Frontal cortex (tissue), 3 donors: ENCODE measurements at regions not wholly inside any gene's neighbourhood (a gene's known extent, or its start where the extent isn't known, plus 50 kb on each side); places are given as distances from the start of the nearest gene placed in this dataset.

Source experiments
- DNase-seq, 2 donors: peaks; one replicate each; pipeline ENCODE4 v3.0.0; 2012; ENCODE audit warnings: low spot score in 2 of 2
- FAIRE-seq: peaks from 2 replicates; lab custom pipeline; 2012; peaks lifted over from hg19 to GRCh38; lab: Jason Lieb, UNC
- donor health status: control.
- donor health status: control.
- donor health status: control.

DNA sequence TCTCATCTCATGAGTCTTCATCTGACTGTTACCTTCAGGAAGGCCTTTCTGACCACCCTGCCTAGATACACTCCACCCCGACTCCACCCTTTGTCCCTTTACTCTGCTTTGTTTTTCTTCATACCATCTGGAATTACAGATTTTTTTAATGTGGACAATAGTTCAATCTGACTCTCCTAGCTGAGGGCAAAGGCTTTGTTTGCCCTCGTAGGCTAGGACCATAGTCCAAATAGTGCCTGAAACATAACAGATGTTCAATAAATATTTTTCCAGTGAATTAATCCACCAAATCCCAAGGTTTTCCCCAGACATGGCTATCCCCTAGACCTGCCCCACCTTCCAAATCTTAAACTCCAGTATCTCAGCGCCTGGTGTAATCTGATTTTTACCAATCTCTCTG lies 176.5 kb upstream of the GJB5 start:
- DNase-seq (no peak), FAIRE-seq (no peak)

DNA sequence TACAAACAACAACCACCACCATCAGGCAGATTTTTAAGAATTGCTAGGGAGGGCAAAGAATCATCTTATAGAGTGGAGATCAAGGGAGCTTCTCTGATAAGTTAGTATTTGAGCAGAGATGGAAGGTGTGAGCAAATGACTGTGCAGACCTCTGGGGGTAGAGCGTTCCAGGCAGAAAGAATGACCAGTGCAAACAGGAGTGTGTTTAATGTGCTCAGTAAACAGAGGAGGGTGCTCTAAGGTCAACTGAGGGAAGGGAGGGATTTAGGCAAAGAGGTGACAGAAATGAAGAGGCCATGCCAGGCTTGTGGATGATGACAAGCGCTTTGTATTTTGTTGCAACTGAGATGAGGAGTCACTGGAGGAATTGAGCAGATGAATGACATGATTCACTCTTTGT lies 172.5 kb upstream of the GJB5 start:
- no peak for FAIRE-seq
- no peak for DNase-seq

DNA sequence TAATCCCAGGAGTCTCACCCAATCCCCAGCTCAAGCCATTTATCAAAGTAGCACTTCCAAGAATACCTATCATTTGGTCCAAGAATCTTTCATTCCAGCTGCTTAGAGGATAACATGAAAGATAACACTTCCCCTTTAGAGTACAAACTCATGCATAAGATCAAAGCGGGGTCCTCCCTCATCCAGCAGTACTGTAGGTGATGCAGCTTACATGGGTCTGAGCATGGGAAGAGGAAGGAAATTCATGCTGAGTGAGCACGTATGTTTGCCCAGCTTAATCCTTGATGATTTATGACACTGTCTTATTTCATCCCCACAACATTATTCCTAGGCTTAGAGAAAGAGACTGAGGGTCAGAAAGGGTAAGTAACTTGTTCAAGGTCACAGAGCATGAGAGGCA lies 167.1 kb upstream of the GJB5 start:
- FAIRE-seq (no peak), DNase-seq (no peak)

DNA sequence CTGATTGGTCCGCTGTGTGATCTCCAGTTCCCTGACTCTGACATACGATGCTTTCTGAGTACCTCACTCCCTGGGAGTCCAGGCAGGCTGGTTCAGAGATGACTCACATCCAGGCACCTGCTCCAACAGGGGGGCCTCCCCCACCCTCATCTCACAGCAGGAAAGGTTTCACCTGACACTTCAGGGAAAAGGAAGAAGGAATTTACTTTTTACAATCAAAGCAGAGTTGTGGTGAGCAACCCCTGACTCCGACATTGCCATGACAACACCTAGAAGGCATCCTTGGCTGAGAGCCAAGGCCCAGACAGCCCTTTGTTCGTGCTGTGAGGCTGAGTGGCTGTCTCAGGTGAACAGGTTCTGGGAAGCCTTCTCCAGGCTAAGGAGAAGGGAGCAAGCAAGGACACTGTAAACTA lies 164.6 kb upstream of the GJB5 start:
- DNase-seq (no peak), FAIRE-seq (no peak)

DNA sequence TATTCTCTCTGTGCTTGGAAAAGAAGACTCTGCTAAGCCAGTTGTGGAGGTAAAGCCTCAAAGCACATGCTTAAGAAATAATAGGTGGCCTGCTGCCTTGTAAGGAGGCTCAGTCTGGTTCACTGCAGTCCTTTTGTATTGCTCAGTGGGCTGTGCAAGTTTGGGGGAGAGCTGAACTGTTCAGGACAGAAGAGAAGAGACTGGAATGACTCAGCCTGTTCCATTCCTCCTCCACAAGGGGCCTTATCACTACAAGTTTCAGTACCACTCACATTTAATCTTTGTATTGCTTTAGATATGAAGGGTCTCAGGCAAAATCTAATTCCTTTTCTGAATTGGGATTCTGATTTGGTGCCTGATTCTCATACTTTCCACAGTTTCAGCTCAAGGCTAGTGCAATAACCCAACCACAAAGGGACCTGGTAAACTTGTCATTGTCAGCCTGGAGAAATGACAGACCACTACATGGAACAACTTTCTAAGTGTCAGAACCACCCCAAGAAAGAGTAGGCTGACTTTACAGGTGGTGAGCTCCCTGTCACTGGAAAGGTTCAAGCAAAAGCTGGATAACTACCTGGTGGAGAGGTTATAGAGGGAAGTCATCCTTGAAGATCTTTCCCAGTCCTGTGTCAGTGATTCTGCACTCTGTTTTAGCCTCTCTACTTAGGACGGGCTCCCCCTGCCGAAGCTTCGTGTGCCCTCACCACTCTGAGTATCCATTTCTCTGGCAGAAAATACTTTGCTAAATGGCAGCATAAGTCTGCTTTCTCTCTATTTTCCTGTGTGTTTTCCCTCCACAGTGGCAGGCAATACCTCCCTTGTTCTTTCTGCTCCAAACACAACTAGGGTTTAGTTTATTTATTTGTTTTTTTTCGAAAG lies 162.9 kb upstream of the GJB5 start:
- FAIRE-seq (no peak), DNase-seq (no peak)

DNA sequence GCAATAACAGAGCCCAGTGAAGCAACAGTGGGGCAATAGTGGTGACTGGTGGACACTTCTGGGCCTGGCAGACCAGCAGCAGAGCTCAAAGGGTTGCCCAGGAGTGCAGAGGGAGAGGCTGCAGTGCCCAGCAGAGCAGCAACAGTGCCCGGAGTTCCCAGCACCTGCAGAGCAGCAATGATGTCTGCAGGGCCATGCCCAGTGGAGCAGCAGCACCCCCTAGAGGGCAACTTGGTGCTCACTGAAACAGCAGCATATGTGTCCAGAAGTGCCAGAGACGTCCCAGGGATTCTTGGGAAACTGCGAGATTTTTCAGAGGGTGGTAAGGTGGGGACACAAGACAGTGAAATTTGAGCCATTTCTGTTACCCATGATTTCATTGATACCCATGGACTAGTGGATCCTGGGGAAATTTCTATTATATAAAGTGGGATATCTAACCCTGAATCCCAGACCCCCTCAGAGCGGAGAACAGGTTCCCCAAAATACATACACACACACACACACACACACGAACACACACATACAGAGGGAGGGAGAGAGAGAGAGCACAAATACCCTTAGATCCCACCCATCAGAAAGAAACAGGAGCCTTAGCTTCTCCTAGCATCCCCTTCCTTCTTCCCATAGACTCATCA lies 156.9 kb upstream of the GJB5 start:
- FAIRE-seq = no peak
- DNase-seq = peak; percentile 12 to 68

DNA sequence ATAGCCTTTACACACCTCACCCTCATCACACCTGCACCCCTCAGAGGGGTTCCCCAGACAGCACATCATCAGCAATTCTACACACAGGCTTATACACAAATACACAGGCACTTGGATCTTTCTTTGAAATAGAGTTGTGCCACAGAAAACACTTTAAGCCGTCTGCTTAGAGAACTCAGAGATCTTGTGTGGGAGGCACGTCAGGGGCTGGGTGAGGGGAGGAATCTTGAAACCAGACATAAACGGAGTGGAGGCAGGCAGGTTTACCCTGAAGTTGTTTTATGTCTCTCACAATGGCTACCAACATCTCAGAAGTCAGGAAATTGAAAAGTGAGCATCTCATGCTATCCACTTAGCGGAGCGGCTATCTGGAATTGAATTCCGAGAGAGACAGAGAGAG lies 151.9 kb upstream of the GJB5 start:
- FAIRE-seq = no peak
- no peak for DNase-seq

DNA sequence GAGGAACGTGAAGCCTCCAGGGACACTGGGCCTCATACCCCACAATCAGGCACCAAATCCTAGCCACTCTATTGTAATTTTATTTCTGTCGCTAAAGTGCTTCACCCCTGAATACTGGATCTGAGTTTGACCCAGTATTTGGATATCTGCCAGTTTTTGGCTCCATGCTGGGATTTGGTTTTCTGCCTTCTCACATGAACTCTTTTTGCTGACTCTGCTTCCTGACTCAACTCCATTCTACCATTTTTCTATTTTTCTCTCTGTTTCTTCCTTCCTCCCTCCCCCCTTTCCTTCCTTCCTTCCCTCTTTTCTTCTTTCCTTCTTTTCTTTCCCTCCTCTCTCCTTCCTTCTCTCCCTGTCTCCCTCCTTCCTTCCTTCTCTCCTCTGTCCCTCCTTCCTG lies 151.3 kb upstream of the GJB5 start:
- no peak for FAIRE-seq
- DNase-seq = no peak

DNA sequence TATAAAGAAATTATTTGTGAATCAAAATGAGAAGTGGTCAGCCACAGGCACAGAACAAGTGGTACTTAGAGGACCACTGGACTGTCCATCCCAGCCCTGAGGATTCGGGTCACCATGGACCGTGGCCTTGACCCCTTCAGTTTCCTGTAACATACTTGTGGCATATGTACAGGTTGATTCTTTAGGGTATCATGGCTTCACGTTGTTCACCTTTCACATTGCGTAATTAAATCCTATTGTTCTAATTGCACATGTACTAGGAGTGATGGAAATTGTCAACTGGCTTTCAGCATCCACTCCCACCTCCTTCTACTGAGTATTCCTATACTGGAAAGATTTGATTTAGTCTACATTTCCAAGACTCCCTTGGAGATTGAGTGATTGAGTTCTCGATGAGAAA lies 148.3 kb upstream of the GJB5 start:
- FAIRE-seq (no peak), DNase-seq (no peak)

DNA sequence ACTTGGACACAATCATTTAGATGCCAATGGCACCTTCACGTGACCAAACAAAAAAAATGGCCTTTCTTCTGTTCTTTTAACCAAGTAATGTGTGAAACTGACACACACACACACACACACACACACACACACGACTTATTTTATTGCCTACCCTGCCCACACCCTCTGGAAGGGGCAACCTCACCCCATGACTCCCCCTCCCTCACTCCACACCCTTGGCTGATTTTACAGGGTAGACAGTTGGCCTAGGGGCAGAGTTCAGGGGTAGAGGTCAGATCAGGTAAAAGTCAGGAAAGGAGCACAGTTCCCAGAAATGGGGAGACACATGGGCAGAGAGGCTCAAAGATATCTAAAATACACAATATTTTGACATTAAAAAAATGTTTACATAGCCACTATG lies 144.8 kb upstream of the GJB5 start:
- DNase-seq (no peak), FAIRE-seq (no peak)

DNA sequence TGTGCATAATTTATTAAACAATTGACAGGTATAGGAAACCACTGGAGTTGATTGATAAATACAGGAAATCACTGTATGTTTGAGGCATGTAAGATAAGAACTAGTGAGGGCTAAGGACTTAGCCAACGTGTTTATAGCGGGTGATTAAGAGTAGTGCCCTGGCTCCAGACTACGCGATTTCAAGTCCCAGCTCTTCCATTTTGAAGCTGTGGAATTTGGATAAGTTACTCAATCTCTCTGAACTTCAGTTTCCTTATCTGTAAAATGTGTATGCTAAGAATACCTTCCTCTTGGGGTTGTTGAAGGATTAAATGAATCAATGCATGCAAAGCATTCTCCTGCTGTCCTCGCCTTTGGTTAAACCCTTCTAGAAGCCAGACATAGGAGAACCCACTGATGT lies 143.3 kb upstream of the GJB5 start:
- FAIRE-seq (no peak), DNase-seq (no peak)

DNA sequence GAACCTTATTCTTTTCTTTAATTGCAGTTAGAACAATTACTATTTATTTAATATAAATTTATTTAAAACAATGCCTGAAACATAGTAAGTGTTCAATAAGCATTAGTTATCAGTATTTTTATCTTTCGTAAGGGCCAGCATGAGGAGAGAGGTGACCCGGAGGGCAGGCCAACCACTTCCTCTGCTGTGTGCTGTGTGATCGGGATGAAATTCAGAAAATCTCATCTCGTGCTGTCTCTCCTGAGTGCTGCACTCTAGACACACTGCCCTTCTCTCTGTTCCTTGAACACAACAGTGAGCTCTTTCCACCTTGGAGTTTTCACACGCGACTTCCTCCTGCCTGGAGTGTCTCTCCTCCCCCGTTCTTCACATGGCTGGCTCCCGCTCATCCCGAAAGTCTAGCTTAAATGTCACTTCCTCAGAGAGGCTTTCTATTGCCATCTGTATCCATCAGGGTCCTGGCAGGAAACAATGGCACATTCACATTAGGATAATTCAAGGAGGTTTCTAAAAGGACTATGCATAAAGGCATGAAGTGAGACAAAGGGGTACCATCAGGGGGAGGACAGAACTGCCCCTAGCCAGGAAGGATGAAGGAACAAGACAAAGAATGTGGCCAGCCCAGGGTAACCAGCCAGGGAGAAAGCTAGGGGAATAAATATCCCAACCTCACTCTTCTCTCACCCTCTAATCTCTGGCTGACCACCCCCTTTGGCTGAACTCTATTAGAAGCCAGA lies 142.6 kb upstream of the GJB5 start:
- FAIRE-seq = no peak
- DNase-seq = no peak

DNA sequence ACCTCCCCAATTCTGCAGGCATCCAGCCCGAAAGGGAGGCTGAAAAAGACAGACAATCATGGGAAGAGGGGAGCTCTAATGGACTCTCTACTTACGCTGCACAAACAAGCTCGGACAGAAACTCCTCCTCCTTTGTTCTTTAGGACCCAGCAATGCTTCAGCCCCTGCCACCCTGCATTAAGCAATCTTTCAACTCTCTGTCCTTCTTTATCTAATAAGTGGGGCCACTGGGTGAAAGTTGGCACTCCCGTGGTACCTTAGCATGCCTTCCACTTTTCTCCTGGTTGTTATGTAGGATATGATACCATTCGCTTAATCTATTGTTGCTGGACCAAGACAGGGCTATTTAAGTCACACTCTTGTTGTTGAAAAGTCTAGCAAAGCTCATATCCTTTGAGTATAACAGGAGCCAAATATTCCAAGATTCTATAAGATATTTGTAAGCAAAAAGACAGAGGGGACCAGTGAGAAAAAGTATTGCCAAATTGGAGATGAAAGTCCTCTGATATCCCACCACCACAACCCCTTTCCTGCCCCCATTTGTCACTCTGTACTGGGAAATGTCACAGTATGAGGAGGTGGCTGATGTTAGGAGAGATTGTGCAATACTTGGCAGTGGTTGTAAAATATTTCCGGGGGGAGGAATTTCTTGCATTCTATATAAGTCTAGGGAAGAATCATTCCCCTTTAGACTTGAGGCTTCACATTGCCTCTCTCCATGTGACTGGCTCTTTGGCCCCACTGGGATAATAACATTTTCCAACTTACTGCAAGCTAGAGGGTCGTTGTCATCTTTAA lies 137.3 kb upstream of the GJB5 start:
- DNase-seq = no peak
- FAIRE-seq = no peak

DNA sequence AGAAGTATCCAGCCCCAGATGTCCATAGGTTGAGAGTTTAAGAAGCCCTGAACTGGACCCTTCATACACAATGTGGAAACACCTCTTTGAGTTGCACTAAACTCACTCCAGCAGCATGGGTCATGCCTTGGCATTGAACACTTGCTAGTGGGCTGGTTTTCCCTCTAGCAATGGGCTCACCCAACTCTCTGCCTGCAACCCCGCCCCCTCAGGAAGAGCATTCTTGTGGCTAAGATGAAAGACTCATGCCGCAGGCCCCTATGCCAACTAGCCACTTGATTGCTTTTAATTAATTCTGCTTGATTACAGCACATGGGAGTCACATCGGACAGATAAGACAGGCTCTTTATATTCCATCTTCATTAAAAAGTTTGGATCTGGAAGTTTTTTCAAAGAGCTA lies 136.5 kb upstream of the GJB5 start:
- no peak for DNase-seq
- FAIRE-seq = no peak

DNA sequence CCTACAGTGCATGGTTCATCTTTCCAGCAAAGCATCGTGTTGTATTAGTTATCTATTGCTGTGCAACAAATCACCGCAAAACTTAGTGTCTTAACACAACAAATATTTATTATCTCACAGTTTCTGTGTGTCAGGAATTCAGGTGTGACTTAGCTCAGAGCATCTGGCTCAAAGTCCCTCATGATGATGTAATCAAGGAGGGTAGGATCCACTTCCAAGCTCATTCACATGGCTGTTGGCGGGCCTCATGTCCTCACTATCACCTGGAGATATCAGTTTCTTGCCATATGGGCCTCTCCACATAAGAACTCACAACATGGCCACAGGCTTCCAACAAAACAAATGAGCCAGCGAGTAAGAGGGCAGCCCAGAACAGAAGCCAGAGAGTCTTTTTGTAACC lies 135.6 kb upstream of the GJB5 start:
- FAIRE-seq (no peak), DNase-seq (no peak)

DNA sequence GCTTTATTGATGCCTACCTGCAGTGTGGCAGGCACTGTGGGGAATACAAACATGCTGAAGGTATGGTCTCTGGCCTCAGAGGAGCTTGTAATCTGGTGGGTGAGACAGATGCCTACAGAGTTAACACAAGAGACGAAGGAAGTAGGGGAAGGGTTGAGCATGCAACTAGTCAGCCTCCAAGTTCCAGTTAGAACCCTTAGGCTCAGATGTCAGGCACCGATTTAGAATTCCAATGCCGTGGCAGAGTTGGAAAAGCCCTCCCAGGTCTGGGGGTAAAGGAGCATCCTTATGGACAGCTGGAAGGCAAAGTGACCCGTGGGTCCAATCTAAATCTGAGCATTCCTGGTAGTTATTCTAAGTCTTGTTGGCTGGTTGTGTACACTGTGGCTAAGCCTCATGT lies 132.9 kb upstream of the GJB5 start:
- no peak for DNase-seq
- no peak for FAIRE-seq

DNA sequence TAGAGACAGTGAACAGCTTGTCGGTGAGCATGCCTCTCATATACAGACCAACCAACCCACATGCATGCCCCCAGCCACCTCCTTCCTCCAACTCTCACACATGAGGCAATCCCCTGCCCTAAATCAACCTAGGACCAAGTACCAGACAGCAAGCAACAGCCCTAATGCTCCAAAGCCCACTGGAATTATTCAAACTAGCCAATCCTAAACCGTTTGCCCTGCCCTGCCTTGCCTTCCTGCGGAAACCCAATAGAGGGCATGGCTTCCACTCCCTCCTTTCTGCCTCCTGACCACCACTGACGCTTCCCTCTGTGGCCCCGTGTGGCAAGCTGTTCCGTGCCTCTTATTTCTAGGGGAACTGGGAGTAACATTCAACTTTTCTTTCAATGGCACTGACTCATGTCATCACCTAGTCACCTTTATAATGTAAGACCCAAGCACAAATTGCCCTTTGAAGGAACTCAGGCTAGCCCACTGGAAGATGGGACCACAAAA lies 129.3 kb upstream of the GJB5 start:
- DNase-seq = no peak
- FAIRE-seq = no peak

DNA sequence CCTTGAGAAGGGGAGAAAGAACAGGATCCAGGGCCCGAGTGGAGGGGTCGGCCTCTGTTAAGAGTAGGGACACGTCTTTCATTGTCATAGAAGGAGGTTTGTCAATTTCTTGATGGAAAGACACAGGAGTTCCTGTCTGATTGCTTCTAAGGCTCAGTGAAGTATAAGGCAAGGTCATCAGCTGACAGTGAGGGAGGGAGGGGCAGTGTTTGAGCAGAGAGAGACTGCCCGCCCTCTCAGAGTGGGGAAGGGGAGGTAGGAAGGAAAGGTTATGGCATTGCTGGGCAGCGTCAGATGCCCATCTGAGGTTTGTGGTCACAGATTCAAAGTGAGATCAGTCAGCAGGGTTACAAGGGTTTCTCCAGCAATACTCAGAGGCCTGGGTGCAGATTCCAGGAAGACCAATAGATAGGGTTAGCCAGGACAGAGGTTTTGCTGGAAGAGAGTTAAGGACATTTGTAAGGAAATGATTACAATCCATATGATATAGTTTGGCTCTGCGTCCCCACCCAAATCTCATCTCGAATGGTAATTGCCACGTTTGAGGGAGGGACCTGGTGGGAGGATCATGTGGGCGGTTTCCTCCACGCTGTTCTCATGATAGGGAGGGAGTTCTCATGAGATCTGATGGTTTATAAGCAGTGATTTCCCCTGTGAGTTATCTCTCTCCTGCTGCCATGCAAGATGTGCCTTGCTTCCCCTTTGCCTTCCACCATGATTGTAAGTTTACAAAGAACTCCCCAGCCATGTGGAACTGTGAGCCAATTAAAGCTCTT lies 127.2 kb upstream of the GJB5 start:
- no peak for DNase-seq
- no peak for FAIRE-seq

DNA sequence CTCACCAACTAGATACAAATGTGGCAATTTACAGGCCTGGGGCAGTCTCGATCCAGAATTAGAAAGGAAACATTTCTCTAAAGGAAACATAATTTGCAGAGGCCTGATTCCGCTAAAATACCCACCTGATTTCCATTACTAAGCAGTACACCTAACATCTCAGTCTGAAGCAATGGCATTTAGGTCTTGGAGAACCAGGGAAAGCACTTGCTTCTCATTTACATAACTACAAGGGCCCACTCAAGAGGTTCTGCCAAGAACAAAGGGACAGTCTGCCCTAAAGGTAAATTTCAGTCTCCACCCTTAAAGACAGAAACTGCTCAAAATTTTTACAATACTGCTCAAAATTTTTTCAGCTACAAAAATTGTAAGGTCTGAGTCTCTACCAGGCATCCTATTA lies 123.7 kb upstream of the GJB5 start:
- DNase-seq (no peak), FAIRE-seq (no peak)
